Hepatocyte (in vitro differentiated cells): ENCODE measurements at regions not wholly inside any gene's neighbourhood (a gene's known extent, or its start where the extent isn't known, plus 50 kb on each side); places are given as distances from the start of the nearest gene placed in this dataset.

ENCODE experiments used
- DNase-seq: peaks from one replicate; pipeline ENCODE4 v3.0.0-alpha.2; 2016; ENCODE audit warnings: low spot score
- H2AFZ ChIP-seq: fragments of 200-600 bp; sonication (generic); 2 replicates; pipeline ENCODE4 v1.6.0; 2016; ENCODE audit warnings: antibody characterized with exemption, mild to moderate bottlenecking
- H3K27ac ChIP-seq: fragments of 200-600 bp; sonication (generic); 2 replicates; pipeline ENCODE4 v1.5.1; 2016; ENCODE audit warnings: mild to moderate bottlenecking
- H3K27me3 ChIP-seq: fragments of 200-600 bp; sonication (generic); 2 replicates; pipeline ENCODE4 v1.6.1; 2016
- H3K36me3 ChIP-seq: fragments of 200-600 bp; sonication (generic); replicated peaks from 2 replicates; pipeline ENCODE4 v1.5.1; 2016; ENCODE audit warnings: low read depth; ENCODE audit not compliant: insufficient read depth
- H3K4me1 ChIP-seq: fragments of 200-600 bp; sonication (generic); 2 replicates; pipeline ENCODE4 v1.5.1; 2016; ENCODE audit warnings: mild to moderate bottlenecking, moderate library complexity; ENCODE audit not compliant: insufficient read depth
- H3K4me2 ChIP-seq: fragments of 200-600 bp; sonication (generic); 2 replicates; pipeline ENCODE4 v1.6.0; 2016
- H3K4me3 ChIP-seq: fragments of 200-600 bp; sonication (generic); 2 replicates; pipeline ENCODE4 v1.5.1; 2016; ENCODE audit warnings: mild to moderate bottlenecking
- H3K79me2 ChIP-seq: fragments of 200-600 bp; sonication (generic); 2 replicates; pipeline ENCODE4 v1.6.0; 2017; ENCODE audit warnings: mild to moderate bottlenecking
- H3K9me2 ChIP-seq: fragments of 200-600 bp; sonication (generic); replicated peaks from 2 replicates; pipeline ENCODE4 v1.6.0; 2017; ENCODE audit warnings: mild to moderate bottlenecking; ENCODE audit not compliant: insufficient read depth
- H3K9me3 ChIP-seq: fragments of 200-600 bp; sonication (generic); 2 replicates; pipeline ENCODE4 v1.5.1; 2016; ENCODE audit warnings: low read depth, mild to moderate bottlenecking
- H4K20me1 ChIP-seq: fragments of 200-600 bp; sonication (generic); 2 replicates; pipeline ENCODE4 v1.6.0; 2016; ENCODE audit warnings: mild to moderate bottlenecking; ENCODE audit not compliant: insufficient read depth, poor library complexity, severe bottlenecking
- CTCF ChIP-seq: fragments of 200-600 bp; sonication (generic); IDR thresholded peaks from 2 replicates; pipeline ENCODE4 v1.5.1; 2016; ENCODE audit warnings: antibody characterized with exemption, mild to moderate bottlenecking; ENCODE audit not compliant: poor library complexity
- EZH2 ChIP-seq: fragments of 200-600 bp; sonication (generic); IDR thresholded peaks from 2 replicates; pipeline ENCODE4 v1.6.1; 2016; ENCODE audit warnings: antibody characterized with exemption, mild to moderate bottlenecking, borderline replicate concordance
- EZH2phosphoT487 ChIP-seq: fragments of 200-600 bp; sonication (generic); IDR thresholded peaks from one replicate; pipeline ENCODE4 v1.6.1; 2018; ENCODE audit warnings: antibody characterized with exemption, mild to moderate bottlenecking, low read depth, moderate library complexity; ENCODE audit not compliant: unreplicated experiment, severe bottlenecking
- WGBS: methylation state at CpG from one replicate; pipeline ENCODE4 v1.1.6; 2016; ENCODE audit warnings: low lambda C conversion rate; ENCODE audit errors: missing lambda C conversion rate; 5-methylcytosine and 5-hydroxymethylcytosine counted together

DNA sequence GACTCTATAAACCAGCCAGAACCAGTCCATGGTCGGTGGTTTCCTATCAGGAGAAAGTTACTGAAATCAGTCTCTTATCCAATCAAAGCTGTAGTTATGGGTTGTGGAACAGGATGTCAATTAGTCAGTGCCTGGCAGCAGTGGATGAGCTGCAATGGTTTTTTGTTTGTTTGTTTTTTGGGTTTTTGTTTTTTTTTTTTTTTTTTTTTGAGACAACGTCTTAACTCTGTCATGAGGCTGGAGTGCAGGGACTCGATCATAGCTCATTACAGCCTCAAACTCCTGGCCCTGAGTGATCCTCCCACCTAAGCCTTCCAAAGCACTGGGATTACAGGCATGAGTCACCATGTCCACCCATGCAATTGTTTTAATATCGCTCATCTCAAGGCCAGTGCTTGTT is 113.3 kb upstream of the CAND1 start:
- Histone ChIP-seq H3K9me2 (no peaks in the 10 kb centered on the region), H3K36me3 (no peaks in the 10 kb centered on the region), H3K4me2 (no peak overlapping the region), H2AFZ (no peak overlapping the region), H3K27ac (no peak overlapping the region), H3K79me2 (no peaks in the 10 kb centered on the region), H3K4me3 (no peak overlapping the region), H3K4me1 (peaks cover 5% of the 10 kb centered on the region), H4K20me1 (no peaks in the 10 kb centered on the region), H3K27me3 (no peaks in the 10 kb centered on the region), H3K9me3 (no peaks in the 10 kb centered on the region)
- TF ChIP-seq EZH2 = no peak
- no peak for TF ChIP-seq CTCF
- no peak for TF ChIP-seq EZH2phosphoT487
- 57% methylated on average over 4 of the region's 4 CpGs for WGBS
- no peak for DNase-seq

- Histone ChIP-seq H3K9me2 (no peaks in the 10 kb centered on the region), H3K79me2 (no peaks in the 10 kb centered on the region), H2AFZ (no peak overlapping the region), H3K36me3 (no peaks in the 10 kb centered on the region), H3K27ac (no peak overlapping the region), H3K4me2 (no peak overlapping the region), H4K20me1 (no peaks in the 10 kb centered on the region), H3K4me3 (no peak overlapping the region), H3K9me3 (no peaks in the 10 kb centered on the region), H3K4me1 (no peaks in the 10 kb centered on the region), H3K27me3 (no peaks in the 10 kb centered on the region)
- 88% methylated on average over 6 of the region's 6 CpGs for WGBS
- peak; percentile 63 for DNase-seq
- peak; percentile 59 for TF ChIP-seq CTCF
- no peak for TF ChIP-seq EZH2phosphoT487
These were observed 107.7 kb upstream of the CAND1 start for GRCh38 chr12:67161322-67161918.

DNA sequence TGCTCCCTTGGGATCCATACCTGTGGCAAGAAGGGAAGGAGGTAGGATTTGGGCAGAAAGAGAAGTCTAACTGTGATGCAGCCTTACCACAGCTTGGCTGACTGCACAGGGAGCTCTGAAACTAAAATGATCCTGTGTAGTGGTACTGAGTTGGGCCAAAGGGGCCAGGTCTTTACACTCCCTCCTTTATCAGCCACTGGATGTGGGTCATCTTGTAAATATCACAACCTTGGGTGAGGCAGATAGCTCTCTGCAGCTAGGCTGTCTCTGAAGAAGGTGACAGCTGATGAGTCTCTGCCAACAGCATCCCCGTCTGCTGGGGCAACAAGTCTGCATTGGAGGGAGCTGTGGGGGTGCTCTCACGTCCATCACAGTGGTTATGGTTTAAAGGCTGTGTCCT is 95.9 kb upstream of the CAND1 start:
- Histone ChIP-seq H3K36me3 (no peaks in the 10 kb centered on the region), H3K27me3 (no peaks in the 10 kb centered on the region), H3K9me2 (no peaks in the 10 kb centered on the region), H3K9me3 (no peaks in the 10 kb centered on the region), H3K27ac (no peak overlapping the region), H3K4me1 (no peaks in the 10 kb centered on the region), H3K4me3 (no peak overlapping the region), H3K4me2 (no peak overlapping the region), H2AFZ (no peak overlapping the region), H4K20me1 (no peaks in the 10 kb centered on the region), H3K79me2 (no peaks in the 10 kb centered on the region)
- TF ChIP-seq CTCF (no peak), EZH2phosphoT487 (no peak), EZH2 (no peak)
- WGBS = 74% methylated on average over 2 of the region's 2 CpGs
- no peak for DNase-seq

- H3K9me2 ChIP-seq = no peaks in the 10 kb centered on the region
- H3K27ac ChIP-seq = no peak overlapping the region
- 86% methylated on average over 2 of the region's 2 CpGs for WGBS
- DNase-seq = no peak
- no peaks in the 10 kb centered on the region for H4K20me1 ChIP-seq
- H3K4me1 ChIP-seq = no peaks in the 10 kb centered on the region
- H3K36me3 ChIP-seq = no peaks in the 10 kb centered on the region
- TF ChIP-seq EZH2 (no peak), EZH2phosphoT487 (no peak), CTCF (no peak)
- no peak overlapping the region for H3K4me2 ChIP-seq
- peaks cover 10% of the 10 kb centered on the region for H3K27me3 ChIP-seq
- no peaks in the 10 kb centered on the region for H3K9me3 ChIP-seq
- no peak overlapping the region for H3K4me3 ChIP-seq
- H2AFZ ChIP-seq = no peak overlapping the region
- H3K79me2 ChIP-seq = no peaks in the 10 kb centered on the region
These were observed 86.6 kb upstream of the CAND1 start for GRCh38 chr12:67182551-67182950.
